ENCODE measurements at regions not wholly inside any gene's neighbourhood (a gene's known extent, or its start where the extent isn't known, plus 50 kb on each side); places are given as distances from the start of the nearest gene placed in this dataset.

DNA sequence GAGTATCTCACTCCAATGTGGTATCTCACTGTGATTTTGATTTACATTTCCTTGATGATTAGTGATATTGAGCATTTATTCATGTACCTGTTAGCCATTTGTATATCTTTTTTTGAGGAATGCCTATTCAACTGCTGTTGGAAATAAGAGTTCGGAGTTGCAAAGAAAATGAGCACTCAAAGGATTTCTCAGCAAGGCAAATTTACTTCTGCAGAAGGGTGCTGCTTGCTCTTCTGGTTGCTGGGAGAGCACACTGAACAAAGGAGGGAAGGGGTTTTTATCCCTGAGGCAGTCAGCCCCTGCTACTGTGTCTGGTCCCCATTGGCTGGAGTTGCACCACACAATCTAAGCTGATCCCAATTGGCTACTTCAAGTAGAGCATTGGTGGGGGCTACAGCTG, 822.4 kb upstream of the ADGRB3 start:
- TF ChIP-seq CREB1 (IDR thresholded peaks at IDR 0.05; ENCODE audit: low read depth) (no peak), EP300 (IDR thresholded peaks at IDR 0.05; ENCODE audit: borderline replicate concordance) (no peak), RAD21 (IDR thresholded peaks at IDR 0.05; ENCODE audit: low read depth) (no peak), TAF1 (IDR thresholded peaks at IDR 0.05; ENCODE audit: low read depth) (no peak), ZBTB7A (IDR thresholded peaks at IDR 0.05; ENCODE audit: low read depth) (no peak), NFIC (IDR thresholded peaks at IDR 0.05) (no peak), FOXM1 (IDR thresholded peaks at IDR 0.05; ENCODE audit: borderline replicate concordance, low read depth) (no peak), TEAD4 (IDR thresholded peaks at IDR 0.05) (no peak), EGR1 (IDR thresholded peaks at IDR 0.05) (no peak), TCF12 (IDR thresholded peaks at IDR 0.05; ENCODE audit: low read depth) (no peak), YY1 (IDR thresholded peaks at IDR 0.05; ENCODE audit: low read depth) (no peak), CEBPB (IDR thresholded peaks at IDR 0.05) (no peak)
- TF ChIP-seq, protein P1, sequence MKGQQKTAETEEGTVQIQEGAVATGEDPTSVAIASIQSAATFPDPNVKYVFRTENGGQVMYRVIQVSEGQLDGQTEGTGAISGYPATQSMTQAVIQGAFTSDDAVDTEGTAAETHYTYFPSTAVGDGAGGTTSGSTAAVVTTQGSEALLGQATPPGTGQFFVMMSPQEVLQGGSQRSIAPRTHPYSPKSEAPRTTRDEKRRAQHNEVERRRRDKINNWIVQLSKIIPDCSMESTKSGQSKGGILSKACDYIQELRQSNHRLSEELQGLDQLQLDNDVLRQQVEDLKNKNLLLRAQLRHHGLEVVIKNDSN (IDR thresholded peaks at IDR 0.05) = no peak
- TF ChIP-seq, protein P2, sequence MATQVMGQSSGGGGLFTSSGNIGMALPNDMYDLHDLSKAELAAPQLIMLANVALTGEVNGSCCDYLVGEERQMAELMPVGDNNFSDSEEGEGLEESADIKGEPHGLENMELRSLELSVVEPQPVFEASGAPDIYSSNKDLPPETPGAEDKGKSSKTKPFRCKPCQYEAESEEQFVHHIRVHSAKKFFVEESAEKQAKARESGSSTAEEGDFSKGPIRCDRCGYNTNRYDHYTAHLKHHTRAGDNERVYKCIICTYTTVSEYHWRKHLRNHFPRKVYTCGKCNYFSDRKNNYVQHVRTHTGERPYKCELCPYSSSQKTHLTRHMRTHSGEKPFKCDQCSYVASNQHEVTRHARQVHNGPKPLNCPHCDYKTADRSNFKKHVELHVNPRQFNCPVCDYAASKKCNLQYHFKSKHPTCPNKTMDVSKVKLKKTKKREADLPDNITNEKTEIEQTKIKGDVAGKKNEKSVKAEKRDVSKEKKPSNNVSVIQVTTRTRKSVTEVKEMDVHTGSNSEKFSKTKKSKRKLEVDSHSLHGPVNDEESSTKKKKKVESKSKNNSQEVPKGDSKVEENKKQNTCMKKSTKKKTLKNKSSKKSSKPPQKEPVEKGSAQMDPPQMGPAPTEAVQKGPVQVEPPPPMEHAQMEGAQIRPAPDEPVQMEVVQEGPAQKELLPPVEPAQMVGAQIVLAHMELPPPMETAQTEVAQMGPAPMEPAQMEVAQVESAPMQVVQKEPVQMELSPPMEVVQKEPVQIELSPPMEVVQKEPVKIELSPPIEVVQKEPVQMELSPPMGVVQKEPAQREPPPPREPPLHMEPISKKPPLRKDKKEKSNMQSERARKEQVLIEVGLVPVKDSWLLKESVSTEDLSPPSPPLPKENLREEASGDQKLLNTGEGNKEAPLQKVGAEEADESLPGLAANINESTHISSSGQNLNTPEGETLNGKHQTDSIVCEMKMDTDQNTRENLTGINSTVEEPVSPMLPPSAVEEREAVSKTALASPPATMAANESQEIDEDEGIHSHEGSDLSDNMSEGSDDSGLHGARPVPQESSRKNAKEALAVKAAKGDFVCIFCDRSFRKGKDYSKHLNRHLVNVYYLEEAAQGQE (IDR thresholded peaks at IDR 0.05; ENCODE audit: low read depth) = no peak
- TF ChIP-seq, protein P3, sequence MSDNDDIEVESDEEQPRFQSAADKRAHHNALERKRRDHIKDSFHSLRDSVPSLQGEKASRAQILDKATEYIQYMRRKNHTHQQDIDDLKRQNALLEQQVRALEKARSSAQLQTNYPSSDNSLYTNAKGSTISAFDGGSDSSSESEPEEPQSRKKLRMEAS (IDR thresholded peaks at IDR 0.05) = no peak

- no peak for TF ChIP-seq CEBPB (IDR thresholded peaks at IDR 0.05)
Observed at GRCh38 chr6:67812125-67812524, 823.0 kb upstream of the ADGRB3 start.

DNA sequence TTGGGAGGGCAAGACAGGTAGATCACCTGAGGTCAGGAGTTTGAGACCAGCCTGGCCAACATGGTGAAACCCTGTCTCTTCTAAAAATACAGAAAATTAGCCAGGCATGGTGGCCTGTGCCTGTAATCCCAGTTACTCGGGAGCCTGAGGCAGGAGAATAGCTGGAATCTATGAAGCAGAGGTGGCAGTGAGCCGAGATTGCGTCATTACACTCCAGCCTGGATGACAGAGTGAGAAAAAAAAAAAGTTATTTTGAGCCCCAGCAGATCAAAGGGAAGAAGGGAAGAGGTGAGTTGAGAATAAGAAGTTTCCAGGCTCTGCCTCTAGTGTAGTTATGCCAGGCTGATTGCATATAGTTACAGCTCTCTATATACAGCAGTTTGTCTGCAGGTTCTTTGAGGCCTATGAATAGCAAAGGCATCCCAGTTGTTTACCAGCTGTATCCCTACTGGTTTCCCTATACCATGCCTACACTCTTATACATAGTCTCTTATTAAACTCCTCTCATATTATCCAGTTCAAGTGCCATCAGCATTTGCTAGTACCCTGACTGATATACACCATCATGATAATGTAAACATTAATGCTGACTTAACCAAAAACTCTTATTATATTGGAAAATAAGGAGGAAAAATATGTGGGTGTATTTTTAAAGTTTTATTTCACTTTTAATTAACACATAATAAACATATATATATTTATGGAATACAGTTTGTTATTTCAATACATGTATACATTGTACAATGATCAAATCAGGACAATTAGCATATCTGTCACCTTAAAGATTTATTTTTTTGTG, 823.6 kb upstream of the ADGRB3 start:
- TF ChIP-seq NFIC (IDR thresholded peaks at IDR 0.05) = no peak
- TF ChIP-seq YY1 (IDR thresholded peaks at IDR 0.05; ENCODE audit: low read depth) = no peak
- no peak for TF ChIP-seq TCF12 (IDR thresholded peaks at IDR 0.05; ENCODE audit: low read depth)
- TF ChIP-seq, protein P2 (IDR thresholded peaks at IDR 0.05; ENCODE audit: low read depth) = no peak
- TF ChIP-seq EGR1 (IDR thresholded peaks at IDR 0.05) = no peak
- TF ChIP-seq TEAD4 (IDR thresholded peaks at IDR 0.05) = no peak
- TF ChIP-seq TAF1 (IDR thresholded peaks at IDR 0.05; ENCODE audit: low read depth) = no peak

DNA sequence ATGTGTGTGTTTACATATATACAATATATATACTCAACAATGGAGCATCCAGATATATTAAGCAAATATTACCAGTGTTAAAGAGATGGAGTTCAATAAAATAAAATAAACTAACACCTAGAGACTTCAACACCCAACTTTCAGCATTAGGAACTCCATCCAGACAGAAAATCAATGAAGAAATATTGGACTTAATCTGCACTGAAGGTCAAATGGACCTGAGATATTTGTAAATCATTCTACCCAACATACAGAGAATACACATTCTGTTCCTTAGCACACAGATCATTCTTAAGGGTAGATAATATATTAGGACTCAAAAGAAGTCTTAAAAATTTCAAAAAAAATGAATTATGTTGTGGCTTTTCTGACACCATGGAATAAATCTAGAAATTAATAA, 832.3 kb upstream of the ADGRB3 start:
- TF ChIP-seq RAD21 (IDR thresholded peaks at IDR 0.05; ENCODE audit: low read depth) (no peak), TAF1 (IDR thresholded peaks at IDR 0.05; ENCODE audit: low read depth) (no peak), CEBPB (IDR thresholded peaks at IDR 0.05) (no peak), ZBTB7A (IDR thresholded peaks at IDR 0.05; ENCODE audit: low read depth) (no peak), CREB1 (IDR thresholded peaks at IDR 0.05; ENCODE audit: low read depth) (no peak)
- TF ChIP-seq, protein P2 (IDR thresholded peaks at IDR 0.05; ENCODE audit: low read depth) = no peak
- TF ChIP-seq, protein P3 (IDR thresholded peaks at IDR 0.05) = no peak

DNA sequence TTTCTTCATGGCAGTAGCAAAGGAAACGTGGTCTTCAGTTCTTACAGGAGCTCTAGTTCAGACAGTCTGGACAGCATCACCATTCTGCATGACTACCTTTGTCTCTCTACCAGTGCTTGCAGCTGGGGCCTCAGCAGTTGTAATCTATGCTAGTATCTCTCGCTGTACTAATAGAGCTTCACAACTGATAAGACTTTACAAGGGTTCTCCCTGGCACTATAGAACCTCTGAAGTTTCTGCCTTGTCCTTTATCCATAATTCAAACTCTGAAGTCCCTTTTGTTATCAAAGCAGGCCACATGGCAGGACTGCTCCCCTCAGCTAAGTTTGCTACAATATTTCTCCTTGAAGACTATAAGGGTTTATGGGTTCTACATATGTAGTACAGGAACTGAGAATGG, 842.1 kb upstream of the ADGRB3 start:
- TF ChIP-seq, protein P3 (IDR thresholded peaks at IDR 0.05) = no peak
- no peak for TF ChIP-seq NFIC (IDR thresholded peaks at IDR 0.05)
- TF ChIP-seq CREB1 (IDR thresholded peaks at IDR 0.05; ENCODE audit: low read depth) = no peak
- no peak for TF ChIP-seq TAF1 (IDR thresholded peaks at IDR 0.05; ENCODE audit: low read depth)
- TF ChIP-seq FOXM1 (IDR thresholded peaks at IDR 0.05; ENCODE audit: borderline replicate concordance, low read depth) = no peak
- TF ChIP-seq EP300 (IDR thresholded peaks at IDR 0.05; ENCODE audit: borderline replicate concordance) = no peak
- TF ChIP-seq, protein P1 (IDR thresholded peaks at IDR 0.05) = no peak
- TF ChIP-seq CEBPB (IDR thresholded peaks at IDR 0.05) = no peak
- TF ChIP-seq YY1 (IDR thresholded peaks at IDR 0.05; ENCODE audit: low read depth) = no peak
- TF ChIP-seq, protein P2 (IDR thresholded peaks at IDR 0.05; ENCODE audit: low read depth) = no peak
- no peak for TF ChIP-seq TEAD4 (IDR thresholded peaks at IDR 0.05)
- no peak for TF ChIP-seq TCF12 (IDR thresholded peaks at IDR 0.05; ENCODE audit: low read depth)
- TF ChIP-seq EGR1 (IDR thresholded peaks at IDR 0.05) = no peak
